Umbilical cord (tissue), 1 donor: ENCODE measurements at regions not wholly inside any gene's neighbourhood (a gene's known extent, or its start where the extent isn't known, plus 50 kb on each side); places are given as distances from the start of the nearest gene placed in this dataset.

Source experiments
- DNase-seq: peaks from one replicate; pipeline ENCODE4 v3.0.0-alpha.2; 2015; ENCODE audit warnings: low spot score

- no peak for DNase-seq
Measured at GRCh38 chr5:110031402-110032140, 341.8 kb downstream of the MAN2A1 start.

GRCh38 chr5:110032376-110032775 is 342.6 kb downstream of the MAN2A1 start:
- DNase-seq, result no peak

- DNase-seq, result no peak
Measured at GRCh38 chr5:110034056-110034600, 344.4 kb downstream of the MAN2A1 start.

GRCh38 chr5:110038297-110038997 is 348.7 kb downstream of the MAN2A1 start:
- no peak for DNase-seq

- DNase-seq, result no peak
Measured at GRCh38 chr5:110040178-110040577, 350.5 kb downstream of the MAN2A1 start.

- DNase-seq, result no peak
Measured at GRCh38 chr5:110043025-110043424, 353.3 kb downstream of the MAN2A1 start.

GRCh38 chr5:110045158-110045557 is 355.4 kb downstream of the MAN2A1 start:
- no peak for DNase-seq

- DNase-seq, result no peak
Measured at GRCh38 chr5:110048491-110048890, 358.8 kb downstream of the MAN2A1 start.

- no peak for DNase-seq
Measured at GRCh38 chr5:110049816-110050215, 360.1 kb downstream of the MAN2A1 start.

GRCh38 chr5:110050640-110051345 is 361.1 kb downstream of the MAN2A1 start:
- DNase-seq, result no peak

GRCh38 chr5:110053205-110053604 is 363.5 kb downstream of the MAN2A1 start:
- DNase-seq, result no peak

- DNase-seq, result no peak
Measured at GRCh38 chr5:110053824-110054223, 364.1 kb downstream of the MAN2A1 start.

GRCh38 chr5:110054240-110054639 is 364.5 kb downstream of the MAN2A1 start:
- DNase-seq, result peak; percentile 72

GRCh38 chr5:110055302-110055701 is 365.6 kb downstream of the MAN2A1 start:
- peak; percentile 9 for DNase-seq

GRCh38 chr5:110056580-110057114 is 366.9 kb downstream of the MAN2A1 start:
- peak; percentile 14 for DNase-seq

GRCh38 chr5:110058175-110058574 is 368.4 kb downstream of the MAN2A1 start:
- DNase-seq, result peak; percentile 21

GRCh38 chr5:110062246-110062645 is 372.5 kb downstream of the MAN2A1 start:
- no peak for DNase-seq

GRCh38 chr5:110063640-110064602 is 374.2 kb downstream of the MAN2A1 start:
- DNase-seq, result peak; percentile 62

GRCh38 chr5:110064603-110065268 is 375.0 kb downstream of the MAN2A1 start:
- no peak for DNase-seq

GRCh38 chr5:110070836-110071235 is 381.1 kb downstream of the MAN2A1 start:
- DNase-seq, result no peak
